ENCODE measurements at regions not wholly inside any gene's neighbourhood (a gene's known extent, or its start where the extent isn't known, plus 50 kb on each side); places are given as distances from the start of the nearest gene placed in this dataset.

DNA sequence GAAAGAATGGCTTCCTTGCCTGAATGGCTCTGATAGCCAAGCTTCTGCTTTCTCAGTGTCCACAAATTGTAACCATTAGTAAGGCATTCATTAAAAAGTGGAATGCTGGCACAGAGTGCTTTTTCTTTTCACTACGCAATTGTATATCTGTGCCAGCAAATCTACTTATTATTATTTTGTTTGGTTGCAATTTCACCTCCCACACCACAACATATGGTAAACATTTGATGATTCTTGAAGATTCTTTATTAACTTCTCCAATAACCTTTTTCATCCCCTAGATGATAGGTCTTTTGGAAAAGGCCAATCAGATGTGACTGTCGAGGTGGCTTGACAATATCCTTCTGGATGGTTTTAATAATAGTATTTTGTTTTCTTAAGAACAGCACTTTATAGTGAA is 234.1 kb downstream of the TMEM38B start:
- DNase-seq = no peak

DNA sequence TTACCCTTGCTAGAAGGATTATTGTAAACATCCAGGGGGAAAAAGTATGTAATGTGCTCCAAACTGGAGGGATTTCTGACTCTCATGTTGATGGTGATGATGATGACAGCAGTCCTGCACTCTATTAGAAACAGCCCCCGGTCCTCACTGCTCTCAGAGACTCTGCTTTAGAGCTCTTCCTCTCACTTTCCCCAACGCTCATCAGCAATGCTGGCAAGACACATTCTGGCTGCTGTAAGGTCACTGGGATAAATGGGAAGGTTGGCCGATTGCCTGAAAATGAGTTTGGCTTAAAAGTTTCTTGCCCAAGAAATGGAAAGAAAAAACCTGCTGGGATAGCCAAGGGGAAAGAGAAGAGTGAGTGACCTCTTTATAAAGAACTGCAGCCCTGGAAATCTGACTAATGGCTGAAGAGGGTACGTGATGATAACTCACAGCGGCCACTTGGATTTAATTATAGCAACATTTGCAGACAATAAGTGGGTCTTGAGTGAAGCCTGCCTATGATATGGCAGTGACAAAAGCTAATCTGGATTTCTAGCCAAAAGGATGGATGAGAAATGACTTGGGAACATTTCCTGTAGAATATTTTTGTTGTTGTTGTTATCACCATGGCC is 235.8 kb downstream of the TMEM38B start:
- DNase-seq = no peak

DNA sequence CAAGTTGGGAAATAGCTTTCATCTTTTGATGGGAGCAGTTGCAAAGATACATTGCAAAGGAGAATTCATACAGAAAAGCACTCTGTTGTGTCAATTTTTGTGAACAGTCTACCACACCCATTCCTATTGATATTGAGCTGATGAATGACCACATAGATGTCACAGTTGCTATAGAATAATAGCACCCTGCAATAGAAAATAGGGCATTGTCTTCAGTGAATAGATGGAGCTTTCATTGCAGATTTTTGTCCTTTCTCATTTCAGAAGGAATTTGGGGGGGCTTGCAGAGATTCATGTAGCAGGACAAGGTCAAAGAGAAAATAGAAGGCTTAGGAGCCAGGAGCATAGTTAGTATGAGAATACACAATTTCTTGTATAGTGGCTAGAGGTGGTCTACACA is 237.9 kb downstream of the TMEM38B start:
- no peak for DNase-seq

DNA sequence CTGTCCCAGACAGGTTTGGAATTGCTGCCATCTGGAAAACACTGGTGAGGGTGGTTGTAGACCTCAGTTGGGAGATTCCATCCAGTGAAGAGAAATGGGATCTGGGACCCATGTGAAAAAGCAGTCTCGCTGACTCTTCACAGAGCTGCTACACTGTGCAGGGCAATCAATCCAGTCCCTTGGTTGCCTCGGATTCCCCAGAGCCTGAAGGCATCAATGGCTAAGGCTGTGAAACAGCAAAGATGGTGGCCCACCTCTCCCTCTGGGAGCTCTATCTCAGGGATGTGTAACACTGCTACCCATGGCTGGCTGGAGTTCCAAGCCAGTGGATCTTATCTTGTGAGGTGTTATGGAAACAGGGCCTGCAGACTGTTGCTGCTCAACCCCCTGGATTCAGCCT is 256.1 kb downstream of the TMEM38B start:
- no peak for DNase-seq

DNA sequence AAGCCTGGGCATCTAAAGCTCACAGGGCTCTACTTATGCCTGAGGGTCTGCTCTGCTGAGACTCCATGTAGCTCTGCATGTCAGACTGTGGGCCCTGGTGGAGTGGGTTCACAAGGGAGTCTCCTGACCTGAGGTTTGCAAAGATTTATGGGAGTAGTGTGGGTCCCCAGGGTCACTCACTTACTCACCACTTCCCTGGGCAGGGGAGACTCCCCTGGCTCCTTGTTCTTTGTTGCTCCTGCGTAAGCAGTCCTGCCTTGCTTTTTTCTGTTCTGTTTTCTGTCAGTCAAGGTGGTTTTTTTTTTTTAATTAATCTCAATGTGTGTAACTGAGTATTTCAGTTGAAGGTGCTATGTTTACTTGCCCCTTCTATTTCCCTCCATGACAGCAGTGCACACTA is 256.6 kb downstream of the TMEM38B start:
- DNase-seq = no peak

DNA sequence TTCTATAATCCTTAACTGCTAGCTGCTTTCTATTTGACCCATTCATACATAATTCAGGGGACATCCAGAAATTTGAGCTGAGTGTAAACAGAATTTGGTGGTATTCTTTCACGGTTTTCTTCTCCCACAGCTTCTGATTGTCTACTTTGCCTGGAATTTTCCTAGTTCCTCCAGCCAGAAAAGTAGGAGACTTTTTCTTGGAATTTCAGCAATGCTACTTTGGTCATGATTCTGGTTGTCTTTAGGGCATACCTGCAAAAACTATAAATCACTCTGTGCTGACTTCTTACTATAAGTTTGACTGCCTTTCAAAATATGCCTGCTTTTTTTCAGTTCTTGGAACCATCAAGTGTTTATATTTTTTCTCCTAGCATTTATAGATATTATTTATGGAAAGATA is 260.2 kb downstream of the TMEM38B start:
- no peak for DNase-seq

DNA sequence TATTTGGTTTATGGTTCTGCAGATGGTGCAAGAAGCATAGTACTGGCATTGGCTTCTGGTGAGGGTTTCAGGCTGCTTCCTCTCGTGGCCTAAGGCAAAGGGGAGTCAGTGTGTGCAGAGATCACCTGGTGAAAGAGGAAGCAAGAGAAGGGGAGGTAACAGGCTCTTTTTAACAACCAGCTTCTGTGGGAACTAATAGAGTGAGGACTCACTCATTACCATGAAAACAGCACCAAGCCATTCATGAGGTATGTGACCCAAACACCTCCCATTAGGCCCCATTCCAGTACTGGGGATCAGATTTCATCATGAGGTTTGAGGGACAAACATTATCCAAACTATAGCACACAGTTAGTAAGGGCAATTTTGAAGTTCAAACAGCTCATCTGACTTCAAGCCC is 263.5 kb downstream of the TMEM38B start:
- no peak for DNase-seq

DNA sequence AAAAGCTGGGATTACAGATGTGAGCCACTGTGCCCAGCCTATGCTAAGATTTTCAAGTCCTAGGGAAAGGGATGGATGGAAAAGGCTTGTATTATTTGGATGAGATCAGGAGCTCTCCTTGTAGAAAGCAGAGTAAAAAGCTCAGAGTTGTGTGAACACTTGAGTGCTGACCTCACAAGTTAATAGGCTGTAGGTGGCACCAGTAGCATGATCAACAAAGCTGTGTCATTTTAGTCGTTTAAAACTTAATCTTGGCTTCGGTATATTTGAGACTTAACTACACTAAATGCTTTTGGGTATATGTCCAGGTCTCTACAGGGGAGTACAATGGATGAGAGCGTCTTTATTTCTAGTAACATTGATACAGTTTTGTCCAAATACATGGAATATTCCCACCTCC is 264.2 kb downstream of the TMEM38B start:
- no peak for DNase-seq

DNA sequence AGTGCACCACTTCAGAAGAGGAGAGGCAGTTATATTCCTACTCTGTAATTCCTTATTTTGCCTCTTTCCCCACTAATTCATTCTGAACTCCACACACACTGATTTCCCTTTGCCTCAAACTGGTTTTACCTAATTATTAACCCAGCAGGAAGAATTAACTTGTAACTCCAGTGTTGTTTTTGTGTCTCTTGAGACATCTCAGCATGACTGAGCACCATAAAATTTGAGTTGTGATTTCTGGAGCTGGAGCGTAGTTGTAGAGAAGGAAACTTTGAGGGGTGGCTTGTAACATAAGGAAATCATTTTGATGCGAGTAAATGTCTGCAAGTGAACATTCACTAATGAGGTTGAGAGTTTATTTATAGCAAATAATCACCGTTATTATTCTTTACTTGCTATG is 265.2 kb downstream of the TMEM38B start:
- DNase-seq = no peak

DNA sequence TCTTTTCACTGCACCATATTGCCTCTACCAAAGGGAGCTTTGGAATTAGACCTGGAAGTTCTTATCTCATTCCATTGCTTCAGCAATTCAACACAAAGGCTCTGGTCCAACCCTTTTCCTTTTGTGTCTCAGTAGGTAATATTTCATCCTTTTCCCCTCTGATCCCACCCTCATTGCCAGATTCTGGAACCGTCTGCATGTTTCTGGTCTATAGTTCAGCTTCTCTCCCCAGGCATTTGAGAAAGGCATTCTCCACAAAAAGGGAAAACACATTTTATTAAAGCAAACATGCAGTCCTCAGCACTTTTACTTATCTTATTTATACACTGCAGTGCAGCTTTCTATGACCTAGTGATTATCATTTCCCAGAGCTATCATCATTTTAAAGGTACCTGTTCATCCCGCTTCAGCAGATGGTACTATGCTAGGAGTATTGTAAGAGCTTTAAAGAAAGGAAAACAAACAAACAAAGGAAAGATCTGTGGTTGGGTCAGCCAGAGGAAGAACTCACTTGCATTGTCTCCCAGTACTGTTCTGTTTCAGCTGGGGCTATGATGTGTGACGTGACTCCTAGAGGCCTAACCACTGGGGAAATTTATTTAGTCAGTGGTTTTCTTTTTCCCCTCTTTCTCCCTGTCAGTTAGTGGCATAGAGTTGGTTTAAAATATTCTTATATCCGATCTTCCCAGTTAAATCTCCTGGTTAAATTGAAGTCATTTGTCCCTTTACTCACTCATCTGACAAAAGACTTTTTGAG is 269.2 kb downstream of the TMEM38B start:
- no peak for DNase-seq

DNA sequence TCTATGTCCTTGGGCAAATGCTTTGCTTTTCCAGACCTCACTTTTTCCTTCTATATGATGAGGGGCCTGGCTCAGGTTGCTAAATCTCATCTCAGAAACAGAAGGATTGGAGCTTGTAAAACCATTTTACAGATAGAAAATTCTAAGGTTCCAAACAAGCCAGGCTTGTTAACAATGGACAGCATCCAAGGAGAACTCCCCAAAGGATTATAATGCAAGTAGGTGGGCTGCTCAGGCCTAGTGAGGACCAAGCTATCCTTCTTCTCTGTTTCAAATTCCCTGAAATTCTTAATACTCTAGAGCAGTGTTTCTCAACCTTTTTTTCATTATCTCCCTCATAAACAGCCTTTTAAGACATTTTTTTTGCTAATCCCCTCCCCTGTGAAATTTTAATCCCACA is 269.8 kb downstream of the TMEM38B start:
- DNase-seq = no peak

DNA sequence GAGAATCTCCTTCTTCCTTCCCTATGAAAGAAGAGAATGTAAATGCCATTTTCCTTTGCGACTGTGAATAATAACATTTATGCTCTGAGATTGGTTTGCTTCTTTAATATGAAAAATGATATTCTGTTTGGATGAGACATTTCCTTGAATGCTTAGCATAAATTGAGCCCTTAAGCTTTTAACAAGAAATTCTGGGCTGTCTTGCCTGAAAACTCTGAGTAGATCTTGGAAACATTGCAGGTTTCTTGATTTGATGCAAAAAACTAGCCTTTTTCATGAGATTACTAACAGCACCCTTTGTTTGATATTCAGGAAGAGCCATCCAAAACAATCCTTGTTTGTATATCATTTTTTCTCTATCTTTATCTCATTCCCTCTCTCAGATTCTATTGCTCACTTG is 272.5 kb downstream of the TMEM38B start:
- no peak for DNase-seq

DNA sequence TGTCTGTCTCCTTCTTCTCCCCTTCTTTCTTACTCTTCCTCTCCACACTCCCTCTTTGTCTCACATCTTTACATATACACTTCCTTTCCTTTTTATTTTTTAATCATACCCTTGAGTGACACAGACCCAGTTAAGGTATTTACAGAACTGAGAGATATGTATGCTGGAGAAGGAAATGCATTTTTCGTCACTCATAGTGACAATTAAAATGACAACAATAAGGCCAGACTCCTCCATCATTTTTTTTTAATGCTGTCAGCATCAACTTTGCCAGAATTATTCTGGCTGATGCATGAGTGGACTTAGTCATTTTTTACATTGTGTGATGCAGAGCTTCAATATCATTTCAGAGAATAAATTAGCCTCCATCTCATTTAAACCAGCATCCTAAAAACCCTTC is 272.9 kb downstream of the TMEM38B start:
- DNase-seq = no peak

DNA sequence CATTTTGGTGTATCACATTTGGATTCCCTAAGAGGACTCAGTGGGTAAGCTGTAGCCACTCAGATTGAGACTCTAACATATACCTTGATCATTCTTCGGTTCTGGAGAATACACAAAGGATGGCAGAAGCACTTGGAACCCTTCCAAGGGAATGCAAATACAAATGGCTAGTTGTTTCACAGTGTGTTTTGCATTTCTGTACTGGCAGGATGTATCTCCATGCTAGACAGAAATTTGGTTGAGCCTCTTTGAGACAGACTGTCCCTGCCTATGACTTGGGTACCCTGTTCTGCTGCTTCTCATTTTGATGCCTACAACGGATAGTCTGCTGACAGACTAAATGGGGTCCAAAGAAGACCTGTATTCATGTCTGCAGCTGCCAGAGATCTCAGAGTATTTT is 273.5 kb downstream of the TMEM38B start:
- DNase-seq = no peak

DNA sequence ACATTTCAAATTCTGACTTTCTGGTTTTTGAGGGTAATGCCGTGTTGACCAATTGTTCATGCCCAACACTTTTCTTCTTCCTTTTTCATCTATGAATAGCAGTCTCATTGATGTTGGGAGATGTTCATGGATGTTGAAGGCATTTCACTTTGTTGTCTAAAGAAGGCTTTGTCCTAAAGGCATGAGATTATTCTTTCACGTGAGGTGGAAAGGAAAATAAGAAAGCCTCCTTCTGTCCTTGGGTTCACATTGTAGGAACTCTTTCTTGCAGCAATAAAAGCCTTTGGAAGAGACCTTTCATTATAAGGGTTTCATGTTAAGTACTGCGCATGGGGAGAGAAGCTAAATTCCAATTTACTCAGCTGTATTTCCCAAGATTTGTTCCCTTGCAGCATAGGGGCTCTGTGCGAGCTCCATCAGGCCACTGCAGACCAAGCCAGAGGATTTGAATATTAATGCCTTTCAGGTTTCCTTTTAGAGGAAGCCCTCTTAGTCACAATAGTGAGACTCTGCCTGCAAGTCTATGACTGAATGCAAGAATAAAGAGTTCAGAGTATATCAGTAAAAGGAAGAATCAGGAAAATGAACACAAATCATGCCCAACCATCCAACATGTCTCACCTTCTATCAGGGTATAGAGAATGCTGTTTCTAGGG is 274.6 kb downstream of the TMEM38B start:
- DNase-seq = no peak

DNA sequence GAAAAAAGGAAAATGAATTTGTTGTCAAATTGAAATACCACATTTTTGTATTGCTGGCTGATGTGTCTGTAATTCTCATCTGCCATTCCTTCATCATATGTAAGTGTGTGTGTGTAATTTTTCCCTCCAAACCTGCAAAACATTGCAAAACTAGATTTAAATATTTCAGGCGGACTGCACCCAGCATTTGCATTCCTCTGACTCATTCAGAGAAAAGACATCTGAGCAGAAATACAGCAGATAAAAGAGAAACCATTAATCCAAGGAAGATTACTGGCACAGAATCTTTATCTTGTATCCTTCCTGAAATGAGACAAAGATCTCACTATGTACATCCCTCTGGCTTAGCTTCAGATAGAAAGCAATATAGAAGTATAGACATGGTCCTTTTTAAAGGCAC is 275.3 kb downstream of the TMEM38B start:
- no peak for DNase-seq

DNA sequence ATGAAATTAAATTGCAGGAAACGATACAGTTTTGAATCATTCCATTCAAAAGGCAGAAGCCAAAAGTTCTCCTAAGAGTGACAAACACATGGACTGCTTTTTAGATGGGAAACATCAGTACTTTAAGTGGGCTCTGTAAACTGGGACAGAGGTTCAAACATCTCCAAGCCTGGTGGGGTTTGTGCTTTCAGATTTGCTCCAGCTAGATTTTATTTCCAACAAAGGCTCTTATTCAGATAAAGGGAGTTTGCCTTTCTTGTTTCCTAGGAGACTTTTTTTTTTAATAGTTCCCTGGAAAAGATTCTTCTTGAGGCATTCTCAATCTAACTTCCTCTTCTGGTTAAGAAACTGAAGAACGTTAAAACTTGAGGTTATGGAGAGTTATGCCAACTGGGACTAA is 277.6 kb downstream of the TMEM38B start:
- no peak for DNase-seq

DNA sequence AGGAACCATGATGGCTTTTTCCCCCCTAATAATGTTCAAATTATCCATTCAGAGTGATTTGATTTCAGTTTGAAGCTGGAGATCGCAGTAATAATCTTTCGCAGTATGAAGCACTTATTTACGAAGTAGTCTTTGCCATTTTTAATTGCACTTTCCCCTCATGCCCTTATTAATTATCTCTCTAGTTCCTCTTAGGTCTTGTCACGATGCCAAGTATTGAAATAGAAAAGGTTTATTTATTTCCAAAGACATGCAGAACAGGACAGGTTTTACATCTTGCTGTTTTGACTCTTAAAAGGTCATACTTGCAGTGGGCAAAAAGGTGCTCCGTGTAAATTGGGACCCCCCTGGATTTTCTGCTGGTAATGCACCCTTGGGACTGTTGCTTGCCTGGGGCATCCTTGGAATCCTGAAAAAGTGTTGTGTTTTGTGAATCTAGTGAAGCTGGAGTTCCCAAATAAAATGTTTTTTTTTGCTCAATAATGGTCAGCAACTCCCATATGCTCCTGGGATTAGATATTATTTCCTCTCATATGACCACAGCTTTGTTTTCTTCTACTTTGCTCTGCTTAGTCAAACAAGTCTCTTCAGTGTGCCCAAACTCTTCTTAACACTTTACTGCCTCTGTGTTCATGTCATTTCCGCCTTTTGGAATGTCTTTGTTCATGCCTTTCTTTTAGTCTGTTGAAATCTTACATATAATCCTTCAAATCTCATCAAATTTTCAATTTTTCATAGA is 278.3 kb downstream of the TMEM38B start:
- no peak for DNase-seq

DNA sequence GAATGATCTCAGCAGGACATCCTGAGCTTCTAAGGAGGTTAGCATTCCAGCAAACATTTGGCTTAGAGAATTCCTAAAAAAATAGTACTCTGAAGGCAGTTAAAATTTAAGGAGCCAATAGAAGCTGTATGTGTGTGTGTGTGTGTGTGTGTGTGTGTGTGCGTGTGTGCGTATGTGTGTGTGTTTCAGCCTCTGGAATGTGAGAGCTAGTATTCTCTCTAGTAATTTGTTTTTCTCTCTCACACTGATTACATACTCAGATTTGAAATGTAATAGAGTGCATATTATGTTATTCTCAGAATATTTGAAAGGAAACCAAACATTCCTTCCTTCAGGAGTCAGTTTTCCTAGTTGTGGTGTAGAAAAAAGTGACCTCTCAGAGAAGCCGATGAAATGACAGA is 279.6 kb downstream of the TMEM38B start:
- no peak for DNase-seq

DNA sequence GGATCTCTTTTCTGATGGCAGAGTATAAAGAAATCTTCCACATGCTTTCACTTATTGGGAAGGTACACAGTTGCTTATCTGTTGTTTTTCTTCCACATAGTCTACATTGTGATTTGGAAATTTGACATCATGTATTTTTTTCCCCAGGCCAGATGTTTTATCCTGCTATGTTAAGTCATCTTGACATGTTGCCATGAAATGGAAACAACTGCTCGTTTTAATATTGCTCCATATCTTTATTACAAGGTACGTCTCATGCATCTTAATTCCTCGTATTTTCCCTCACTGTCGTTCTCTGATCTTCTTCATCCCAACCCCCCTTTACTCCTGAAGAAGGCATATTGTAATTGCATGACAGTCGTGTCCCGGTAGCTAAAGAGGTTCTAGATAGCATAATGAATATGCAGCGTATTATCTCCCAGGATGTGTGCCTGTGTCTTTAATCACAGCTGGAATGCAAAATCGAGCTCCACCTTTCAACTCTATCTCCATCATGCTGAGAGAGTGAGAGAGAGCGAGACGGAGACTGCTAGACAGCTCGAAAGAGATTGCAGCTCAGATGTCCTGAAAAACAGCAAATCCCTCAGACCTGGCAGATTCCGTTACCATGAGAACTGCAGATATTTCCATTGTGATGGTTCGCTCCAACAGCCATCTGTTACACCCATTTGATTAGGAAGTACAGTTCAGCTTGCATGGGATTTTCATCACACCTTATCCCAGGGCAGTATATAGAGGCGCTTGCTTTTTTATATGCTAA is 281.7 kb downstream of the TMEM38B start:
- DNase-seq = no peak

DNA sequence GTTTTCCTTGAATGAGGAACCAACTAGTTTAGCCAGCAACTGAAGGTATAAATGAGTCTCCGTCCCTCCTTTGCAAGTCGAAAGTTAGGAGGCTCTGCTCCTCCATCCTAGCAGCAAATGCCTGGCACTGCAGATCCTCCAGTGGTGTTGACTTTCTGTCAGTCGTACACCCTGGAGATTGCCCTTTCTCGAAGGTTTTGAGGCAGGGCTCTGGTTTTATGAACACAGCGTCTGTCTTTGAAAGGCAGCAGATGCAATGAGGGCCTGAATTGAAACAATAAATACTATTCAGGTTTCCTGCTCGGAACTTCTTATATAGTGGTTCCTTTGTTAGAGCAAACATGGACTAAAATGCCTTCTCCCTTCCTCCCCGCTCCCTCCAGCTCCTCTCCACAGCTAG is 284.0 kb downstream of the TMEM38B start:
- no peak for DNase-seq

DNA sequence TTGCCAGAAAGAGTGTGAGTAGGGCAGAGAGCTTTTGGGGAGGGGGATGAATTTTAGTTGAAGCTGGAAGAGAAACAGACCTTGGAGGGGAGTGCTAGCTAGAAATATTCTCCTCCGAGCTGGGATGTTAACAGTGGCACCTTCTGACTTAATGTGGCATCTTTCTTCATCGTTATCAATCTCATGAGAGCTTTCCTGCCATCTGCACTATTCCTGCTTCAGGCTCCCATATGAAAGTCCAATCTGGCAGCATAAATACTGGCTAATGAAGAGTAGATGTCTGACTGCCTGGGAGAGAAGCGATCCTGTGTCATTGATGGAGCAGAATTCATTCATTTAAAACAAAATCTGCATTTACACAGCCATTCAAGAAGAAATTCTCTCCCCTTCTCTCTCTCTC is 284.5 kb downstream of the TMEM38B start:
- DNase-seq = no peak

DNA sequence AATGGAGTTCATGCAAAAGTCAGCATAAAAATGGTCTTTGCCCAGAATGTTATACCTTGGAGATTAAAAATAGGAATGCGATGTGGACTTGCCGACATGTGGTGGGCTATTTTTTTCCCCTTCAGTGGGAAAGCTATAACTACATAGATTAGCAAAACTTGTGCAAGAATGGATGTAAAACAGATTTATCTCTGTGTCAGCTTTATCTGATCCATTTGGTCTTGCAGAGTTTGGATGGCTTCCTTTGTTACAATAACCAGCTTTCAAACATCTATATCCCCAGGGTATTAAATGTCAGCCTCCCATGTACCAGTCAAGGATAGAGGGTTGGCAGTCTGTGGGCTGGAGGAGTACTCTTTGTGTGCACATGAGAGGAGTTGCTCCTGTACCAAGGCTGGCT is 284.9 kb downstream of the TMEM38B start:
- no peak for DNase-seq

Data from CD4-positive, alpha-beta T cell treated with Interleukin-17A for 4 hours (primary cell).